Stimulated activated CD4-positive, alpha-beta T cell treated with anti-CD3 and anti-CD28 coated beads, Interleukin-1b, Interleukin-23, amount 100 ng/mL, for 4 hours (primary cell): ENCODE measurements at regions not wholly inside any gene's neighbourhood (a gene's known extent, or its start where the extent isn't known, plus 50 kb on each side); places are given as distances from the start of the nearest gene placed in this dataset.

Experiments used
- DNase-seq, 2 donors: peaks; one replicate each; pipeline ENCODE4 v3.0.0-alpha.2; 2020; ENCODE audit warnings: low read depth in 2 of 2

DNA sequence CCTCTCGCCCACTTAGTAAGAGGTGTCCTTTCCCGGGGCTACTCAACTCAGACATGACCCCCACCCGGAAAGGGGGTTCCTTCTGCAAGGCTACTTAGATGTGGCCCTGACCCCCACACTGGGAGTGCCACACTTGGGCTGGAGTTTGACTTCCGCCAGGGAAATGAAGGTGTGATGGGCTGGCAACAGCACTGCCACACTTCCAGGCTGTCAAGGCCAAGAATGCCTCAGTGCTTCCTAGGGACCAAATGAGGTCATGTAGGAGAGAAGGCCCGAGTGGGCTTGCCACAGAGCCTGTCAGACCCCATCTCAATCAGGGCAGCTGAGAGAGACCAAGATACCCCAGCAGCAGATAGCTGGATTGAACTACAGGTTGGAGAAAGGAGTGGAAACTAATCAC is 55.5 kb downstream of the DRD1 start:
- no peak for DNase-seq

DNA sequence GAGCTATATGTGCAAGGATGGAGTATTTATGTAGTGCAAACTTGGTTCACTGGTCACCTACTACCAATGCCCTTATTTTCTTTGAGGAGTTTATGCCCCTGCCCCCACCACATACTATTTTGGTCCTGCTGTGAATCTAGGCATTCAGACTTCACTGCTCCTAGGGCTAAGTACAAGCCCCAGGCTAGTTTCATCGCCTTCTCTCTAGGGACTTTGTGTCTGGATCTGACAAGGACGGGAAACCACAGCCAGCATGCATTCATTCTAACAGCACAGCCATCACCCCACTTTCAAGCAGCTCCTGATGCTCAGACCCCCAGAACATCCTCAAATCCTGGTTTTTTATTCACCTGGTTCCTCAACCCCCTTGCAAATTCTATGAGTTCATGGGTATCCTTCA is 56.8 kb downstream of the DRD1 start:
- no peak for DNase-seq

DNA sequence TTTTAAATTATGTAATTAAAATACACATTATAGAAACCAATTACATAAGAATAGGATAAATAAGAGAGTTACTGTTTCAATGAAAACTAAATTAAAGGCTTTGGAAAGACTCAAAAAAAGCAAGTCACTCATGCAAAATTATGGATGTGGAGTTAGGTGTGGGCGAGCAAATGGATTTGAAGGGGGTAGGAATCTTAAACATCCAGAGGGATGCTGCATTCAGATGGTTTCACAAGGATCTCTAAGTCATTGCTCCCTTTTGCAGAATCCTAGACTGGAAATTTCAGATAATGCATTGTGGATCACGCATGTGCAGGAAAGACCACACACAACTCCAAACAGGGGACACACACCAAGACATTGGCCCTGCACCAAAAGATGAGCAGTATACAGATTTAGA is 57.5 kb downstream of the DRD1 start:
- no peak for DNase-seq

DNA sequence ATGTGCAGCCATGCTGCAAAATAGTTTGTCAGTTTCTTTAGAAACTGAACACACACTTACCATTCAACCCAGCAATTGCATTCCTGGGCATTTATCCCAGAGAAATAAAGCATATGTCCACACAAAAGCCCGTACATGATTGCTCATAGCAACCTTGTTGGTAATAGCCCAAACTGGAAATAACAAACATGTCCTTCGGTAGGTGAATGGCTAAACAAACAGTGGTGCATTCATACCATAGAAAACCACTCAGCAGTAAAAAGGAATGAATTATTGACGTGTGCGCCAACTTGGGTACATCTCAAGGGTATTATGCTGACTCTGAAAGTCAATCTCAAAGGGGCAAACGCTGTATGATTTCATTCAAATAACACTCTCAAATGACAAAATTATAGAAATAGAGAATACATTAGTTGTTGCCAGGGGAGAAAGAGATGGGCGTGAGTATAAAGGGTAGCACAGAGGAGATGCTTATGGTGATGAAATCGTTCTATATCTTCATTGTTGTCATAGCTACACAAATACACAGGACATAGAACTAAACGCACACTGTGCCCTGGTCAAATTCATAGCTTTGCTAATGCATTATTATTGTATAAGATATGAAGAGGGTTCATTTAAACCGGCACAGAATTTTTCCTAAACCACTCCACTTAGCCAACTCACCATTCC is 58.2 kb downstream of the DRD1 start:
- no peak for DNase-seq

DNA sequence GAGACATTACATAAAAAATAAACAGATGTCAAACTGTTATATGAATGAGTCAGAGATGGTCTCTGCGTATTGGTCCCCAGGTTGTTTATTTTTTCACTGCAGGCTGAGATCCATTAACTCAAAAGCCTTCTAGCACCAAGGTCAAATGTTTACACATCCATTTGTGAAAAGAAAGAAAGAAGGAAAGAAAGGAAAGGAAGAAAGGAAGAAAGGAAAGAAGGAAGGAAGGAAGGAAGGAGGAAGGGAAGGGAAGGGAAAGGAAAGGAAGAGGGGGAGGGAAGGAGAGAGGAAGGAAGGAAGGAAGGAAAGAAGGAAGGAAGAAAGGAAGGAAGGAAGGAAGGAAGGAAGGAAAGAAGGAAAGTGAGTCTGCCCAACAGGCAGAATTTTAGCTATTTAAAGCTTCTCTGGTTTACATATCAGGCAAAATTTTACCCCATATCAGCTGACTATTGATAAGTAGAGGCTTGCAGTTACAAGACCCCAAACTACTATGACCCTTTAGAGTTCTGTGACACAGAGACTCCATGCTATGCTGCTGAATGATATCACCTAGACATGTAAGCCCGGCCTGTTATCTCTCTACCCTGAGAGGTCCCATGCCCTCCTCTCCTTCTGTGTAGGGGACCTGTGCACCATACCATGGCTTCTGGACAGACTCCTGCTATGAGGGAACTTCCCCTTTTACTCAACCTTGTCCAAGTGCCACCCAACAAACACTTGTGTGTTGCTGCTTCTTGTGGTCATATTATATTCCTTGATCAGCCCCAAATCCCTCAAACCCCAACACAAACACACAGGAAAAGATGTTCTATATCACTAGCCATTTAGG is 59.0 kb downstream of the DRD1 start:
- DNase-seq: no peak

DNA sequence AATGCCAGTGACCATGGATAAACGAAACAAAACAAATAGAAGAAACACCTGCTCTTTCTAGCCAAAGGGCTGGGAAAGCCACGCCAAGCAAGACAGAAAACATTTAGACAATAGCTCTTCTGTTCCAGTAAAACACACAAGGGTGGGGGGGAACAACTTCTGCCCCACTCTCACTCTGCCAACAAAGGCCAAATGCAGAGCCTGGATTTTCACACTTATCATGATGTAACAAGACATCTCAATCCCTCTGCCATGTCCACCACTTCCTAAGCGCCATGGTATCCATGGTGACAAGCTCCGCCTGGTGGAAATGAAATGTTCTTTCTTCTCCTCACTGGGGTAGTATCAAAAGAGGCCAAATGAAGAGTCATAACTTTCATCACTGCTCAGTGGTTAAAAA is 60.6 kb downstream of the DRD1 start:
- DNase-seq: no peak

DNA sequence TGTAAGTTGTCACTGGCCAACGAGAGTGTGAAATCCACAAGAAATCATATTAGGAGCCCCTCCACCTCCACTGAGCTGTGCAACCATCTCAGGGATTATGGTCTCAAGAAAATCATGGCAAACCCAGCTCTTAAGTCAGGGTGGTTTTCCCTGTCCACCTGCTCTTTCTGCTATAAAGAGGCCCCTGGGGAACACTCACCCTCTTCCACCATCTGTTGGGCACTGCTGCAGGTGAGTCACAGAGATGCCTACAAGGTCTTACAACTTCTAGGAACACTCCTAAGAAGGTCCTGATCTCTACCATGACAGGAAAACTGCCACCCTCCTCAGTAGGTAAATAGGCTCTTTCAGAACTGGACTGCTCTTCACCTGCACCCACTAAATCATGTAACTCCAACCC is 61.8 kb downstream of the DRD1 start:
- DNase-seq: no peak

DNA sequence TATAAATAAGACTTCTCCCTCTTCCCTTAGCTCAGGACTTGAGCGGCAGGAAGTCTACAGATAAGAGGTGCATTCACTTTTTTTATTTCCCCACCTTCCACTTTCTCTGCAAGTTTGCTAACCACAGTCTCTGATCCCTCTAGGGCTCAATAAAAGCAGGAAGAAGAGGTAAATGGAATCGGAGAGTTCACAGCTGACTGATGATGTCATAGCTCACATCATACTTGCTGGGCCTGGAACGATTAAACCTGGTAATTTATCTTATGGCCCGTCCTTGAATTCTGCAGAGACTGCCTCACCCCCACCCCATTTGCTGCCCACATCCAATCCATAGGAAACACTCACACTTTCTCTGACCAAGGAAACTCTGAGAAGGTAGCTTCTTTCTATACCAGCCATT is 62.9 kb downstream of the DRD1 start:
- no peak for DNase-seq

DNA sequence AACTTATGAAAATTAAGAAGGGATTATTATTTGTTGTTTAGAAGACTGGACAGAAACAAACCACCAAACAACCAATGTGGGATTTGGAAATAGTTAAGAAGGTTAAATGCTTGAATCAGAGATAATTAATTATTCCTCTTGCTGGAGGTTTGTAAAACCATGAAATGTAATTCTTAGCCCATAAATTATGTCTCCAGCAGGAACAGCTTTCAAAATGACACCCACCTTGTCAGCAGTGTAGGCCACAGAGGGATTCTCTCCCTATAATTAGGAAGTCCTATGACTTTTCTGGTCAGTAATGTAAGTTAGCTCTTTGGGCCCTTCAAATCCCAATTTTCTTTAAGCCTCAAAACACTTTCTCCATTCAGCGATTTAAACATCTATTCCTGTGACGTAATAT is 63.3 kb downstream of the DRD1 start:
- no peak for DNase-seq

DNA sequence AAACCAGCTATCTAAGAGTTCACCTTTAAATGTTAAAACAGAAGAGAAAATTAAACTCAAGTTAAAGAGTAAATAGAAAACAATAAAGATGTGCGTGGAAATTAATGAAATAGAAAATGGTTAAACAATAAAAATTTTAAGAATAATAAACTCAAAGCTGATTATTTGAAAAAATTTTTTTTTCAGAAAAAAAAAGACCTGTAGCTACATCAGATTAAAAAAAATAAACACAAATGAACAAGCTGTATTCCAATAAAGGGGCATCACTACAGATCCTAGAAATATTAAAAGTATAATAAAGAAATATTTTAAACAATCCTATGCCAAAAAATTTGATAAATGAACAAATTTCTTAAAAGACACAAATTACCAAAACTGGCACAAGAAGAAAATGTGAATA is 64.1 kb downstream of the DRD1 start:
- DNase-seq: no peak

DNA sequence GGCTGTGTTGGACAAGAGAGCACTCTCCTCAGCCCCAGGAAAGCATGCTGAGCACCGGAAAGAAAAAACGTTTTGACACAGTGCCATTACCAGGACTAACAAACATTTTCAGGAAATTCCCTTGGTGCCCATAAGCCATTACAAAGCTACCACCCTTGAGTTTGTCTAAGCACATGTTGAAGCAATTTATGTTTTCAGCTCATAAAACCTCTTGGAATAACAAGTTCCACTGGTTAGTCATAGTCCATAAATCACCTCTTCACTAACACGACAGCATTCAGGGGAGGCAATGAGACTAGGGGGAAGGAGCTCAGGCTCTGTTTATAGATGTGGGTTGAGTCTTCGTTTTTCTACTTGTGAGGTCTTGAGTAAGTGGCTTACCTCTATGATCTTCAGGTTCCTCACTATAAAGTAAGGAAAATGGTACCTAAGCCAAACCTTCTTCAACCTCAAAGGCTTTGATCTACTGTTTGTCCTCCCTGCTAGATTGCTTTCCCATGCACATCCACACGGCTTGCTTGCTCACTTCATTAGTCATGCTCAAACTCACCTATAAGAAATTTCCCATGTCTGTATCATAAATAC is 65.4 kb downstream of the DRD1 start:
- DNase-seq: no peak

DNA sequence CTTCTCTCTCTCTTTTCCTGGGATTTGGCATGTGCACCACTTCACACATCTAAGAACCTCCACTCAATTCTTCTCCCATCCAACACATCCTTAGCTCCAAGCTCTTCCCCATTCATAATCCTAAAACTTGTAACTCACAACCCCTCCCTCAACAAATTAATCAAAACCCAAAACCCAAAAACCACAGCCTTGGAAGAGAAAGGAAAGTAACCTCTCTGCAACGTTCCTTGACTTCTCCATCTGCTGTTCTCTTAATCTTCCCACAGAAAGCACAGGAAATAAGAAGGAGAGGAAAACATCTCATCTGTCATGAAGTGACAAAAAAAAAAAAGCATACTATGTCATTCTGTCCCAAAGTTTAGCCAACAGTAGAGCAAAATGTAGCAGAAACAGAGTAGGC is 66.2 kb downstream of the DRD1 start:
- no peak for DNase-seq

DNA sequence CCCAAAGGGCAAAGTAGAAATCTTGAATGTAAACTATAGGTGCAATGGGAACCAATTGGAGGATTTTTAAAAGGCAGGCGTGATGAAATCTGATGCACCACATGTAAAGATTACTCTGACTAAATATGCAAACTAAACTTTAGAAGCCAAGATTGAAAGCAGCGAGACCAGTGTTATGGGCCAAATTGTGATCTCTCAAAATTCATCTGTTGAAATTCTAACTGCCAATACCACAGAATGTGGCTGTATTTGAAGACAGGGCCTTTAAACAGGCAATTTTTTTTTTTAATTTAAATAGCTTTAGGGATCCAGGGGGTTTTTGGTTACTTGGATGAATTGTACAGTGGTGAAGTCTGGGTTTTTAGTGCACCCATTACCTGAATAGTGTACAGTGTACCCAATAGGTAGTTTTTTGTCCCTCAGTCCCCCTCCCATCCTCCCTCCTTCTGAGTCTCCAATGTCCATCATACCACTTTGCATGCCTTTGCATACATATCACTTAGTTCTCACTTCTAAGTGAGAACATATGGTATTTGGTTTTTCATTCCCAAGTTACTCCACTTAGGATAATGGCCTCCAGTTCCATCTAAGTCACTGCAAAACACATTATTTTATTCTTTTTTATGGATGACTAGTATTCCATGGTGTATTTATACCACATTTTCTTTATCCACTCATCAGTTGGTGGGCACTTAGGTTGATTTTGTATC is 69.7 kb downstream of the DRD1 start:
- no peak for DNase-seq

DNA sequence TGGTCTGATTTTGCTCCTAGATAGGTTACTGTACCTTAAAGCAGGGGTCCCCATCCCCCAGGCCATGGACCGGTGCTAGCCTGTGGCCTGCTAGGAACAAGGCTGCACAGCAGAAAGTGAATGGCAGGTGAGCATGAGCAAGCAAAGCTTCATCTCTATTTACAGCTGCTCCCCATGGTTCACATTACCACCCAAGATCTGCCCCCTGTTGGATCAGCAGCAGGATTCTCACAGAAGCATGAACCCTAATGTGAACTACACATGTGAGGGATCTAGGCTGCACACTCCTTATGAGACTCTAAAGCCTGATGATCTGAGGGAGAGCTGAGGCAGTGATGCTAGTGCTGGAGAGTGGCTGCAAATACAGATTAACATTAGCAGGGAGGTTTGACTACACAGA is 78.1 kb downstream of the DRD1 start:
- DNase-seq: no peak

DNA sequence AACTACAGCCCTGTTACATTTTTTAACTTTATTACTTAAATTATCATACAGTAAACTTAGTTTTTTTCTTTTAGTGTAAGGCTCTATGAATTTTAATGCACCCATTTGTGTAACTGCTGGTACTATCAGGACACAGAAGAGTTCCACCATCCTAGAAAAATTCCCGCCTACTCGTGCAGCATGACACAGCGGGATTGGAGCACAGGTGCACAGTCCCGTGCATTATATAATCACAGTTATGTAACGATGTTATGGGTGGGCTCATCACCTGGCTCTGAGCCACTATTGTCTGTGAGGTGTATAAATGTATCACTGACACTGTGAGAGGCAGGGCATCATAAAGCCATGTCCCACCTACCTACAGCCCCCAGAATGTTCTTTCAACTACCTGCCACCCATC is 80.7 kb downstream of the DRD1 start:
- DNase-seq: no peak

DNA sequence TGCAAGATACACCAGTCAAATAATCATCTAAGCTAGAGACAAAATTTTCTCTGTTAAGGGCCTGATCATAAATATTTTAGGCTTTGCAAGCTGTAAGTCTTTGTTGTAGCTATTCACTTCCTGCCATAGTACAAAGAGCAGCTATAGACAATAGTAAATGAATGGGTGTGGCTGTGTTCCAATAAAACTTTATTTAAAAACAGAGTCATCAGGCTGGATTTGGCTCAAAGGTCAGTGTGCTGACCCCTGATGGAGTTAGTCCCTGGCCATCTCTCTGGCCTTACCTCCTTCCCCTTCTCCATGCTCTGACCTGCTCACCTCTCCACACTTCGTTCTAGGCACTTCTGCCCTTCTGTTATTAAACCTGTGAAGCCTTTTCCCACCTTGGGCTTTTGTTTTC is 86.0 kb downstream of the DRD1 start:
- DNase-seq: no peak

DNA sequence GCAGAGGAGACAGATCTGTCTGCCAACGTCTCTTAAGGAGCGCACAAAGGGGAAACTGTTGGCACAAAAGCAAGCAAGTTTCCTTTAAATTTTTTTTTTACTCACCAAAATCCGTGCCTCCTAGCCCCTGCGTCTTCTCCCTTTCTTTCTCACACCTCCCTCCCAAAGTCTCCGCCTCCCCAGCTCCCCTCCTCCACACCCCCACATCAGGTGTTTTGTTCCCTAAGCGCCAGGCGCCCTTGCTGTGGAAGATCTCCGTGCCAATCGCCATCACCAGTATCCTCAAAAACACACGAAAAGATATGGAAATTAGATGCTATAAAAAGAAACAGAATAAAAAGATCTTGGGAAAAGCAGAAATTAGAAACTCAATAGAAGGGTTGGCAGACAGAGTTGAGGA is 87.6 kb downstream of the DRD1 start:
- no peak for DNase-seq

DNA sequence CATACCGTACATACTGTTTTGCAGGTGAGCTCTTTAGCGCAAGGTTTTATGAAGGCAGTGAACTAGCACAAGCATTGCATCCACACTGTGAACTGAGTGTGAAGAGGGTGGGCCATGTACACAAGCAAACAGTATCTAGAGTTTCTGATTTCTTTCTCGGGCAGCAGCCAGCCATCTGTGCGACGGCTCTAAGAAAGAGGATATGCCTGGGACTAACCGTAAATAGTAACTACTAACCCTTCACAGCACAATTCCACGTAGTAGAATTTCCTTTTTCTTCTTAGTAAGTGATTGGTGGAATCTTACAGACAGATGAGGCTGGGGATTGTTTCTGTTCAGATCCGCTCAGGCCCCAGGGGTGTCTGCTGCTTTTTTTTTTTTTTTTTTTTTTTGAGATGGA is 89.0 kb downstream of the DRD1 start:
- no peak for DNase-seq

DNA sequence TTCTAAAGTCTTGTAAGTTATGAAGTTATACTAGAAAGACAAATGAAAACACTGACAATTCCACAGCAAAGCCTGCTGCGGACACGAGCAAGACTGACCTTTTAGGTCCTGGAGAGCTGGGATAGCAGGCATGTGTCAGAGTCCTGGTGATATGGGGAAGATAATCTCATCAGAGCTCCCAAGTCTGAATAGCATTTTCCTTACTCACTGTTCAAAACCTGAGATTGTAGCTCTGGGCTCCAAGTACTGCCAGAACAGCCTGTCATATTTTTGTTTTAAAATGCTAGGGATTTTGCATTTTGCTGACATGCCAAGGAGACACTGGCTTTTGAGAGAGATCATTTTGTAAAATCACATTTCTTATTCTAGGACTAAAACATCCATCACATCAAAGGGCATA is 90.1 kb downstream of the DRD1 start:
- DNase-seq: no peak

DNA sequence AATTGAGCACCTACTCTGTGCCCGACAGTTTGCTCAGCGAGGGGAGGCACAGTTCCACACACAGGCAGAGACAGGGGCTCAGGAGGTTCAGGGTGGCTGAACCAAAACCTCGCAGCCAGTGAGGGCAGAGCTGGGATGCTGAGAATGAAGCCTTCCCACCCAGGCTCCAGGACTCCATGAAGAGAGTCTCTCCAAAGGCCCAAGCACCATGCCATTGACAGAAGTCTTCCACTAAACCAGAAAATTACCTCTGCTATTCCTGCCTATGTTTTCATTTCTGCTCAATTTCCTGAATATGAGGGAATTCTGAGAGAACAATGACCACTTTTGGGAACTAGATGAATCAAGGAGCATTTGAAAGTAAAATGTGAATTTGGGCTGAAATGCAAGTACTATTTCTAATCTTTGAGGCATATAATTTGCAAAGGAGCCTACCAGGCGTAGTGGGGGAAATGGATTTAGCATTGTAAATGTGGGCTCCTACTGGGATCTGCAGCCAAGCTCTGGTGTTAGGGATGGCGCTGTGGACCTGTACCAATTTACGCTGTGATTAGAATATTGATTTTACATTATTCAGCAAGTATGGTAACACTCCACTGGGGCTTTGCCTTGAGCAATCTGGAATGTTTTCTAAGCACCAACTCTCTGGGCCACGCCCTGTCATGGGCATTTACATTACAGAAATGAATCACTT is 91.9 kb downstream of the DRD1 start:
- DNase-seq: no peak

DNA sequence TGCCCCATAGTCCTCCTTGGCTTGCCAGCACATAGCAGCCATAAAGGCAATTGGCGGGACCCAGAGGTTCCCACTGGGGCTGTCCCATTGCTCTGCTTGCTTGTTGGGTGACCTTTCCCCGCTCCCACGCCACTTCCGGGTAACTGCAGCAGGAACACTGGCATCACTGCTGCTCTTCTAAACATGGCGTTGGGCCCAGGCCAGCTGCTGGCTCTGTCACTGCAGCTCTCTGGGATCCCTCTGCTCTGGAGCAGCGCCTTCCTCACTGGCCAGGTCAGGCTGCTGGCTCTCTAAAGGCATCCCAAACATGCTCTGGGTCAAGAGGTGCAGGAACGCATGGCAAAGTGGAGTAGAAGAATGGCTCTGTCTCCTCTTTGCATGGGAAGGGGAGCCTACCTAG is 92.9 kb downstream of the DRD1 start:
- DNase-seq: no peak

DNA sequence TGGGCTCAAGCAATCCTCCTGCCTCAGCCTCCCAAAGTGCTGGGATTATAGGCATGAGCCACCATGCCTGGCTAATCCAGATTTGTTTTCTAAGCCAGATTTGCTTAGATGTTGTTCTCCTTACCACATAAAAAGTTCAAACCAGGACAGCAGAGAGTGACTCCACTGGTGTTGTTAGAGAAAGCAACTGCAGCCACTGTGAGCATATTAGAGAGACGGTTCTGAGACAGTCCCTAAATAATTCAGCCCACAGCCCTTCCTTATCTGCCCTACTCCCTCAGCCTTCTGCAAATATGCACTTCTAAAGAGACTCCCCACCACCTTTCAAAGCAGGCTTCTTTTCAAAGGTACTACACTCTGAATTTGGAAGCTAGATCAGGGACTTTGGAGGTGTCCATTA is 96.1 kb downstream of the DRD1 start:
- no peak for DNase-seq
